HG03139 (cell line): ENCODE measurements at regions not wholly inside any gene's neighbourhood (a gene's known extent, or its start where the extent isn't known, plus 50 kb on each side); places are given as distances from the start of the nearest gene placed in this dataset.
A peak's percentile ranks its signal among the peaks of the same experiment; 100 is the strongest.

Source experiments
- ATAC-seq: cut with Tn5 transposase; IDR thresholded peaks from one replicate; pipeline ENCODE4 v1.9.1; 2021; ENCODE audit not compliant: unreplicated experiment

DNA sequence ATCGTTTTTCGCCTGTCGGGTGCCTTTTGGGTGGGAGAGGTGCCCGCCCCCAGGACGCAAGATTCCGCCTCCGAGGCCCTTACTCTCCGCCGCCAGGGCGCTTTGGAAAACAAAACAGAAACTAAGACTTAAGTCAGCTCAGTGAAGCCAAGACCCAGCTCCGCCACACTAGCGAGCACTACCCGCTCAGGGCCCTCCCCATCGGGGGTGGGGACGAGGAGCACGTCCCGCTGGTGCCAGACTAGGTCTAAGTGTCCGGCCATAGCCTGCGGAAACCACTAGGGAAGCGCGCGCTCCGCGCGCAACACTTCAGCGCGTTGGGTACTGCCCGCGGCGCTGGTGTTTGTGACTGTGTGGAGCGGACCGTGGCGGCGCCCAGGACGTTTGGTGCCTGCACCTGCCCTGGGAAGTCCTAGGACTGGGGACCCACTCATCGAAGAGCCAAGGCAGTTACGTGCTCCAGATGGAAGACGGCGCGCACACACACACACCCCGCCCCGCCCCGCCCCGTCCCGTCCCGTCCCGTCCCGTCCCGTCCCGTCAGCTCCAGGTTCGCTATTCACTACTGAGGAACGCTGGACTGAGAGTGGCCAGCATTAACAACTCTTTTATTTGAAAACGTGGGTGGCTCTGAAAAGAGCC lies 57.6 kb upstream of the BOLA1 start:
- ATAC-seq: peak; percentile 32

DNA sequence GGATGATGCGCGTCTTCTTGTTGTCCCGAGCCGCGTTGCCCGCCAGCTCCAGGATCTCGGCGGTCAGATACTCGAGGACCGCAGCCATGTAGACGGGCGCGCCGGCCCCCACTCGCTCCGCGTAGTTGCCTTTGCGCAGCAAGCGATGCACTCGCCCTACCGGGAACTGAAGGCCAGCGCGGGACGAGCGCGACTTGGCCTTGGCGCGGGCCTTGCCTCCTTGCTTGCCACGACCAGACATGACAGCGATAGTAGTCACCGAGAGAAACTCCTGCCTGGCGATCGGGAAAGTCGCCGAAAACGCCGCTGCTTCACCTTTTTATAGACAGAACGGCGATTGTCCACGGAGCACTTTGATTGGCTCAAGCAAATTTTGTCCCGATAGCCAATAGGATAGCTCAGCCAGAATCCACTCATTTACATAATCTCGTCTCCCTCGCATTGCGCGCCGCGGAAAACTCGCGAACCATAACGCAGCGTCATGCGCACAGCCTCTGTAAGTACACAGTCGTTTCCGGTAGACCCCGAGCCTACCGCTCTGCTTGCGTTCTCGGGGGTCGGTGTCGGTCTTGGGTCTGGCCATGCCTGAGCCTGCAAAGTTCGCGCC lies 56.8 kb upstream of the BOLA1 start:
- peak; percentile 45 for ATAC-seq

DNA sequence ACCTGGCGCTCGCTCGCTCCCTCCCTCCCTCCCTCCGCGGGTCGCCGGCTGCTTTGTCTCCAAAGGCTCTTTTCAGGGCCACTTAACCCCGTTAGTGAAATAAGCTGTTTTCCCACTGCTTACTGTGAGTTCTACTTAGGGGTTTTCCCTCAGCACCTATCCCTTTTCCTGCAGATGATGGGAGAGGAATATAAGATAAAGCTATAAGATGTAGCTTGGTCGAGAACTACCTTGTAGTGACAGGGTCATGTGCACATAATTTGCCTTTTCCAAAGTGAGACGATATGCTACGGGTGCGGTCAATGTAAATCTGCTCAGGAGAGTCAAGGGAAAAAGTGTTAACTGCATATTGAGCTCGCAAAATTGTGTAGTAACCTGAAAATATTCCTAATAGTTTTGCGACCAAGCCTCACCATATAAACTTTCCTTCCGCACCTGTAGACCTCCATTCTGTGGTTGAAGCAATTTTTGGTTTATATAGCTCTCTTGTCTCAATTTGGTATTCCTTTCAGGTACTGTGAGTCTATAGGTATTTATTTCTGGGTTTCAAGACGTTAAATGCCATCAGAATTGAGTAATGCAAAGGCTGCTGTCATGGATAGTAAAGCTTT lies 55.8 kb upstream of the BOLA1 start:
- no peak for ATAC-seq

DNA sequence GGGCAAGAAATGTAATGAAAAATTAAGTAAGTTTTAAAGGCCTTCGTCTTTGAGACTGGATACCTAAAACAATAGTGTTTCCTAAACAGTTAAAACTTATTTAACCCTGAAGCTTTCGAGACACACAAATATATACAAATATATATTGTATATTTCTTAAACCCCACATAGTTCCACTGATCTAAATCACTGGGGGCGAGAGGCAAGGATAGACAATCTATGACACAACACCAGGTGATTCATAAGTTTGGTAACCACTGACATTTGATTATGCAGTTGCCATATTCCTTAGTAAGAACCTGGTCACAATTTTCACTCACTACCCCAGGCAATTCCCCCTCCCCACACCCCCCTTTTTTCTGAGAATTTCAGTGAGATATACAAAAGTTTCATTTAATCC lies 55.3 kb upstream of the BOLA1 start:
- no peak for ATAC-seq

DNA sequence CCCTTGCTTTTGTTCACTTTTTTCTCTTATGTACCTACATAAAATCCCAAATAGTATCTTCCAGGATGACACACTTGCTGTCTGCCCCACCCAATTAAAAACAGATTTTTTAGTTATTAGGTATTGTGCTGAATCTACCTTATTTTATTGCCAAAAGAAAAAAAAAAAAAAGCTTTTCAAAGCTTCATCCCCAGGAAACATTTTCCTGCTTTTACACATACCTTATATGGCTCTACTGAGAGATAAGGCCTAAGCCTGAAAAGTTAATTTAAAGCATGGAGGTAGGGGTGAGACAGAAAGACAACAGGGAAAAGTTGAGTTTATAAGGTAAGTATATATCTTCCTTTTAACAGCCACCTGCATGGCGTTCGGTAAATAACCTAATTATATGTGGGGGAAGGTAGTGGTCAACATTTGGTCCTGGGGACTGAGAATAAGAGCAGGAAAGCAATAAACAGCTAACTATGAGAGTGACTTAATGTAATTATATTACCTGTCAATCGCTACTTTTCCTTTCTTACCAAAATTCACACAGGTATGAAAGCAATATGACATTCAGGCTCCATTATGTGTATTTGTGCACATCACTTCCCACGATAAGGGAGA lies 54.6 kb upstream of the BOLA1 start:
- no peak for ATAC-seq

DNA sequence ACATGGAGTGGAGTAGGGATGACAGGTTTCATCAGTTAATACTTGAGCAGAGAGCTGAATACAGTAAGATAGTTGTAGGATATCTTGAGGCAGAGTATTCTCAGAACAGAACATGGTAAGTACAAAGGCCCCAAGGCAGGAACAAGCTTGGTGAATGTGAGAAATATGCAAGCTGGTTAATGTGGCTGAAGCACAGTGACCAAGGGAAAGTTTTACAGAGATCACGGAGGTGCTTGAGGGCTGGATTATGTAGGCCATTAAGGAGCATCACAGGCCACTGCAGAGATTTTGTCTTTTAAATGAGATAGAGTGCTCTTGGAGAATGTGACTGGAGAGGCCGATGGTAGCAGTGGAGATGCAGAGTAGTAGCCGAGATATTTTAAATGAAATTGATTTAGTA lies 54.0 kb upstream of the BOLA1 start:
- no peak for ATAC-seq

DNA sequence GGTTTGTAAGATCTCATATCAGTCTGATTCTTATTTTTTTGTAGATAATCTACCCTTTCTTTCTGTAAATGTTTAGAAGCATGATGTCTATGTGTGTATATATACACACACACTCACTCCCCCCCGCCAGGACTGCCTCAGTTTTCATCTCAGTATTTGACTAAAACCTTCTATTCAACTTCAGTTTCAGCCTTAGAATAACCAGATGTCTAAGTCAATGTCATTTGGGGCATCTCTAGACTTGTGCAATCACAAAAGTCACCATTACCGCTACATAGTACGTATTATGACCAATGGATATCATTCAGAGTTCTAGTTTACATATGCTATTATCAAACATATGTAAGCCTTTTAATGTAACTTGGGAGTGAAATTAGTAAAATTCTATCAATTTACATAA lies 53.3 kb upstream of the BOLA1 start:
- no peak for ATAC-seq

DNA sequence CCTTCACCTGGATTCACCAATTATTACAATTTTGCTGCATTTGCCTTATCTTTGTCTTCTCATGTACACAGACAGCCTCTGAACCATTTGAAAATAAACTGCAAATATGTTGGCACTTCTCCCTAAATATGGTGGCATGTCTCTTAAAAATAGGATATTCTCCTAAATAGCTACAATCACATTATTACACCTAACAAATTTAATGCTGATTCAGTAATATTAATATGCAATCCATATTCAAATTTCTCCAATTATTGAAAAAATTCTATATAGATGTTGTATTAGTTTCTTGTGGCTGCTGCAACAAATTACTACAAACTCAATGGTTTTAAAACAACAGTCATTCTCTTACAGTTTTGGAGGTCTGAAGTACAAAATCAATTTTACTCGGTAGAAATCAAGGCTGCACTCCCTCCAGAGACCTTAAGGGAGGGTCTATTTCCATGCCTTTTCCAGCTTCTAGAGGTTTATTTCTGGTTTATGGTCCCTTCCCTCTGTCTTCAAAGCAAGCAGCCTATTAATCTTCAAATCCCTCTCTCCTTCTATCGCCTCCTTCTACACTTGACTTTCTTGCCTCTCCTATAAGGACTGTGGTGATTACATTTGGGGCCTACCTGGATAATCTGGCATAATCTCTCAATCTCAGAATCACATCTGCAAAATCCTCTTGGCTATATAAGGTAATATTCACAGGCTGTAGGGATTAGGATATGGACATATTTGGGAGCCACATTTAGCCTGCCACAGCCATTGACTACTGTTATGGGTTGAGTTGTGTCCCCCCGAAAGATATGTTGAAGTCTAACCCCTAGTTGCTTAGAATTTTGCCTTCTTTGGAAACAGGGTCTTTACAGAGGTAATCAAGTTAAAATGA lies 52.5 kb upstream of the BOLA1 start:
- ATAC-seq: no peak

DNA sequence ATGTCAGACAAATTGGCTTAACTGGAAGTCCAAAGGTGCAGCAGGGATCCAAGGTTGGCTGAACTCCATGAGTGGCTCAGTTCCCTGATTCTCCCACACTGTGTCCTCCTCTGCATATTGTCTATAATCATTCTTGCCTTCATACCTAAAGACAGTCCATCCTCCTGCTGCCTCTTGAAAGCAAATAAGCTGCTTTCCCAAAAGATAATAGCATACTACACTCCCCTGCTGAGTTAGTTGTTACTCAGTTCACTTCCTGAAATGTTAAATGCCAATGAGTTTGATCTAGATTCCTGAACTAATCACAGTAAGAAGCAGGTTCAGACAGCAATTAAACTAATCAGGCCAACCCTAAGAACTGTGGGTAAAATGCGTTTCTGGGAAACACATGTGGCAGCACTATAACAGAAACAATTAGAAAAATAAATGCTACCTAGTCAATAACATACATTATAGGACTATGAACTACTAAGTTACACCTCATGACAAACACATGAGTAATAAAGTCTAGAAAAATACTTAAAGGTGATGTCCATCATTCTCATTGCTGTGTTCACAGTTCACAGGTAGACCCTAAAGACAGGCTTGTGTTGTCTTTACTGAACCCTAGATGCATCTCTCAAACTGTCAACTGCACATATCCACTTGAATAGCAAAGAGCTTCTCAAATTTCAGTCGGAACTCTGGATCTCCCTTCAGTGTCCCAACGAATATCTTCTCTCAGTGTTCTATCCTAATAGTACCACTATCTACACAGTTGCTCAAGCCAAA lies 50.8 kb upstream of the BOLA1 start:
- no peak for ATAC-seq

DNA sequence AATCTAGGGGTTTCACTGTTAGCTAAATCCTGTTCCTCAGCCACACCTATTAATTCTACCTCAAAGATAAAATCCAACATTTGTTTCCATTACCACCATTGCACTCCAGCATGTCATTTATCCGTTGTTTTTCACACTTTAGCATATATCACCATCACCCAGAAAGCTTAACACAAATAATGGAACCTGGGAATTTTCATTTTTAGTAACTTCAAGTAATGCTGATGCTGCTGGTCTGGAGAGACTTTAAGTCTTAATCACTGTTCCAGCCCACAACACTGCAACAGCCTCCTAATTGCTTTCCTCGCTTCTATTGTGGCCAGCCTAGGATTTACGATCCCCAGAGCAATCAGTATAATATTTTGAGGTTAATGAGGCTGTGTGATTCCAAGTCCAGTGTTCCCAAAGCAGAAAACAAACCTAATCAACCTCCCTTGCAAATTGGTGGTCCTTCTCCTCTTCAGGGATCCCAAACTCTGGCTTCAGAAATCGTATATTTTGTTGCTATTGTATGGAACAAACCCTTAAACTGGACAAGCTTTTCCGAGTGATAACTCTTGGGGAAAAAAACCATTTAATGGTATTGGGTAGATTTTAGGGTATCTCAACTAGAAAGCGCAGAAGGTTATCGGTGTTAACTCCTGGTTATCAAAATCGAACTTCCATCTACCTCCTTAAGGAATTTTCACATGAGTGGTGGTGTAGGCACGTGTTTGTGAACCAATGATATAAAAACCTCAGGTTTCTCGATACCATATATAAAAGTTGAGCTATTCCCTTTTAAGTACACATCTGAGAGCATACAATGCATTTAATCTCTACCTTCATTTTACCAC lies 50.0 kb upstream of the BOLA1 start:
- no peak for ATAC-seq
